ENCODE measurements at regions not wholly inside any gene's neighbourhood (a gene's known extent, or its start where the extent isn't known, plus 50 kb on each side); places are given as distances from the start of the nearest gene placed in this dataset.

DNA sequence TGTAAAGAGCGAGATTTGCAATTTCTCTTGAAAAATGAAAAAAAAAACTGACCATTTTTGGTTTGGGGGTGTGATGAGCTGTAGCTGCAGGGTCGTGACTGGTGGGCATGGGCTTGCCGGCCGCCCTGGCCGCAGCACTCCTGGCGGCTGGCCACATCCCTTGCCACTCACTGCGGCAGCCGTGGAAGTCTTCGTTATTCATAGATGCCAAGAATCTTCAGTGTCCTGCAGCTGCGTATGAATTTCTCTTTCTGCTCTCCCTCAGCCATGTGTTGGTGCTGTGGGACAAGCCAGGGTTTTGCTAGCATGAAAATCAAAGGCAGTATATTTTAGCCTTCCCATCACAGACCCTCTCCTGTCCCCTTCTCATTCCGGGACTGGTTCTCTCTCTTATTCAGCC is 151.7 kb upstream of the TSHZ3 start:
- TF ChIP-seq RCOR1 (IDR thresholded peaks at IDR 0.05; ENCODE audit: low read depth, low read length), result no peak
- no peak for TF ChIP-seq CEBPB (IDR thresholded peaks at IDR 0.05)

All from A549 (cell line).